ENCODE measurements at regions not wholly inside any gene's neighbourhood (a gene's known extent, or its start where the extent isn't known, plus 50 kb on each side); places are given as distances from the start of the nearest gene placed in this dataset.

- ATAC-seq: no peak
- Mint-ChIP-seq H3K27ac (no peak overlapping the region), H3K4me1 (no peaks in the 10 kb centered on the region), H3K4me3 (no peak overlapping the region), H3K27me3 (no peaks in the 10 kb centered on the region), H3K36me3 (no peaks in the 10 kb centered on the region), H3K9me3 (peaks cover 8% of the 10 kb centered on the region)
Observed at GRCh38 chr2:163011000-163011399, 172.4 kb upstream of the KCNH7 start.

GRCh38 chr2:163008642-163009041 is 170.1 kb upstream of the KCNH7 start:
- H3K27me3 Mint-ChIP-seq: no peaks in the 10 kb centered on the region
- H3K27ac Mint-ChIP-seq: no peak overlapping the region
- no peaks in the 10 kb centered on the region for H3K36me3 Mint-ChIP-seq
- no peak overlapping the region for H3K4me3 Mint-ChIP-seq
- no peaks in the 10 kb centered on the region for H3K9me3 Mint-ChIP-seq
- no peaks in the 10 kb centered on the region for H3K4me1 Mint-ChIP-seq
- ATAC-seq: no peak

GRCh38 chr2:162994718-162995117 is 156.2 kb upstream of the KCNH7 start:
- no peak overlapping the region for H3K4me3 Mint-ChIP-seq
- no peaks in the 10 kb centered on the region for H3K27me3 Mint-ChIP-seq
- ATAC-seq: no peak
- H3K9me3 Mint-ChIP-seq: peaks cover 9% of the 10 kb centered on the region
- no peak overlapping the region for H3K27ac Mint-ChIP-seq
- no peaks in the 10 kb centered on the region for H3K36me3 Mint-ChIP-seq
- H3K4me1 Mint-ChIP-seq: no peaks in the 10 kb centered on the region

DNA sequence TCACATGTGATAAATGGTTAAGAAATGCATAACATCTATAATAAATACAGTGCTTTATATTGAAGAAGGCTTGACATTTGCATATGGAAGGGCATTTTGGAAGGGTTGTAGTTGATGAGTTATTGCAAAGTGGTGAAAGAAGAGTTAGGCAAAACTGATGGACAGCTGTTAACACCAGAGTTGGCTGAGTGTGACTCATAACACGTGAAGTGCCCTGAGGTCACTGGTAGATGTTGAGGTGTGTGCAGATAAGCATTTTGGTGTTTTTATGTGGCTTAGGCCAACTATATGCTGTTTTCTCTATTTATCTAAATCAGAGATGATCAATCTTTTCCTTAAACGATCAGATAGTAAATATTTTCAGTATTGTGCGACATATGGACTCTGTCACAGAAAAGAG is 154.3 kb upstream of the KCNH7 start:
- Mint-ChIP-seq H3K27ac (no peak overlapping the region), H3K9me3 (peaks cover 10% of the 10 kb centered on the region), H3K4me3 (no peak overlapping the region), H3K4me1 (no peaks in the 10 kb centered on the region), H3K27me3 (no peaks in the 10 kb centered on the region), H3K36me3 (no peaks in the 10 kb centered on the region)
- no peak for ATAC-seq

- H3K4me3 Mint-ChIP-seq: no peak overlapping the region
- no peaks in the 10 kb centered on the region for H3K27me3 Mint-ChIP-seq
- no peak for ATAC-seq
- H3K36me3 Mint-ChIP-seq: no peaks in the 10 kb centered on the region
- H3K4me1 Mint-ChIP-seq: no peaks in the 10 kb centered on the region
- H3K27ac Mint-ChIP-seq: no peak overlapping the region
- H3K9me3 Mint-ChIP-seq: peaks cover 6% of the 10 kb centered on the region
Observed at GRCh38 chr2:162989507-162989906, 150.9 kb upstream of the KCNH7 start.

GRCh38 chr2:162974771-162975170 is 136.2 kb upstream of the KCNH7 start:
- ATAC-seq: no peak
- Mint-ChIP-seq H3K4me3 (no peak overlapping the region), H3K9me3 (no peaks in the 10 kb centered on the region), H3K27ac (no peak overlapping the region), H3K27me3 (no peaks in the 10 kb centered on the region), H3K36me3 (no peaks in the 10 kb centered on the region), H3K4me1 (no peaks in the 10 kb centered on the region)

DNA sequence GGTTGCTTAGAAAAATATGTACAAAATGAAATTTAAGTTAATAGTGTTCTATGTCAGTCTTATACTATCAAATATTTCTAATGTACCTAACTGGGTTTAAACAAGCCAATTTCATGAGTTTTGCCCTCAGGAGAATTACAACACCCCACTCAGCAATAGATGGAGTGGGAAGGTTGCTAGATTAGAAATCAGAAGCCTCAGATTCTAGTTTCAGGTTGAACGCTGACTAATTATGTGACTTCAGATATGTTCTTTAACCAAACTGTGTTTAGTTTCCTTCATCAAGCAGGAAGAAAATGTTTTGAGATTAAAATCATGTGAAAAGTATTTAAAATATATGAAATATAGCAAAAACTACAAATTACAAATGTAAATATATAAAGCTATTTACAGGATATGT is 133.8 kb upstream of the KCNH7 start:
- no peaks in the 10 kb centered on the region for H3K9me3 Mint-ChIP-seq
- no peak for ATAC-seq
- no peaks in the 10 kb centered on the region for H3K4me1 Mint-ChIP-seq

GRCh38 chr2:162968306-162968705 is 129.7 kb upstream of the KCNH7 start:
- ATAC-seq: no peak
- Mint-ChIP-seq H3K4me3 (no peak overlapping the region), H3K36me3 (no peaks in the 10 kb centered on the region), H3K27ac (no peak overlapping the region), H3K27me3 (no peaks in the 10 kb centered on the region), H3K9me3 (no peaks in the 10 kb centered on the region), H3K4me1 (no peaks in the 10 kb centered on the region)

More for the DNA sequence above, 133.8 kb upstream of the KCNH7 start:
- H3K36me3 Mint-ChIP-seq: no peaks in the 10 kb centered on the region
- H3K4me3 Mint-ChIP-seq: no peak overlapping the region
- no peaks in the 10 kb centered on the region for H3K27me3 Mint-ChIP-seq
- H3K27ac Mint-ChIP-seq: no peak overlapping the region

DNA sequence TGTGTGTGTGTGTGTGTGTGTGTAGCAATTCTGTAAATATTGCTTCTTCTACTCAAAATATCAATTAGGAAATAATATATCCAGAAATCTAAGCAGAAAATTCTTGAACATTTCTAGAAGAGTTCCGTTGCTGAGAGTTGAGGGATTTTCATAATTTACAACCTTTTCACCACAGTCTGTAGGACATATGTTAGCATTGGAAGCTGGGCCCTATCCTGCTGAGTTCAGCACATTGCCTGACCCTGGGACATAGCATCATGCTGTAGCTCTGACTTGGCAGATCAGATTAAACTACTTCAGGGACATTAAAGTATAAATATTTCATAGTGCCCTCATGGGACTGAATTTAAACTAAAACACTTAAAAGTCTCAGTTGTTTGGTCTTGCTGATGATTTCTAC is 129.2 kb upstream of the KCNH7 start:
- no peak for ATAC-seq
- no peaks in the 10 kb centered on the region for H3K36me3 Mint-ChIP-seq
- H3K27me3 Mint-ChIP-seq: no peaks in the 10 kb centered on the region
- H3K4me1 Mint-ChIP-seq: no peaks in the 10 kb centered on the region
- no peak overlapping the region for H3K4me3 Mint-ChIP-seq
- no peak overlapping the region for H3K27ac Mint-ChIP-seq
- no peaks in the 10 kb centered on the region for H3K9me3 Mint-ChIP-seq

DNA sequence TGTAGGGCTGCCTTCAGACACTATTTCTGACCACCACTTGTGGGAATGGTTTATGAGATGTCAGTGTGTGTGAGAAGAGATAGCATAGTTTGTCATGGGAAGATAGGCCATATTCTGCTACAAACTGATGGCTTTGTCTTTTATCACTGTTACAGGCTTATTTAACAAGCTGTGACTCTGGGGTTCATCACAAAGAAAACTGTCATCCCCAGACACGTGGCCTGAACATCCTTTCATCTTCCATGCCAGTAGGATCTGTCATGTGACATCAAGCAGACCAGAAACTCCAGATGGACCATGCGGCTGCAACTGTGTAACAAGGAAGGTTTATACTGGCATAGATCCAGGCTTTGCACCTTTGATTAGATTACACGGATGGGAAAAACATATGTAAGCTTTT is 128.6 kb upstream of the KCNH7 start:
- ATAC-seq: no peak
- Mint-ChIP-seq H3K27ac (no peak overlapping the region), H3K9me3 (no peaks in the 10 kb centered on the region), H3K27me3 (no peaks in the 10 kb centered on the region), H3K36me3 (no peaks in the 10 kb centered on the region), H3K4me1 (no peaks in the 10 kb centered on the region), H3K4me3 (no peak overlapping the region)

DNA sequence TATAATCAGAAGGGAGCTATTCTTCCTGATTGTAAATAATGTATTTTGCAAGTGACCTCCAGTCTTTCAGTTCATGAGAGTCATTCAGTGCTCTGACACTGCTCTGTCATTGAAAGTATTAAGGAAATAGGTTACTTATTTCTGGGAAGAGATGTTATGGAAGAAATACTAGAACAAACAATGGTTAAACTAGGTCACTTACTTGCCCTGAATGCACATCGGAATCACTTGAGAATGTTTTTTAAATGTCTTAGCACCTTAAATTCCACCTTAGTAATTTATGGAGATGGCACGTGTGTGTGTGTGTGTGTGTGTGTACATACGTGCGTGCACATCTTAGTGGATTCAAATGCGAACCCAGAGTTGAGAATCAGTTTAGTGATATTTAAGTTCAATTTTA is 126.6 kb upstream of the KCNH7 start:
- Mint-ChIP-seq H3K4me3 (no peak overlapping the region), H3K4me1 (no peaks in the 10 kb centered on the region), H3K9me3 (peaks cover 6% of the 10 kb centered on the region), H3K27me3 (no peaks in the 10 kb centered on the region), H3K27ac (no peak overlapping the region), H3K36me3 (no peaks in the 10 kb centered on the region)
- ATAC-seq: no peak

GRCh38 chr2:162964513-162964912 is 125.9 kb upstream of the KCNH7 start:
- Mint-ChIP-seq H3K9me3 (peaks cover 10% of the 10 kb centered on the region), H3K4me1 (no peaks in the 10 kb centered on the region), H3K36me3 (no peaks in the 10 kb centered on the region), H3K27ac (no peak overlapping the region), H3K4me3 (no peak overlapping the region), H3K27me3 (no peaks in the 10 kb centered on the region)
- no peak for ATAC-seq

DNA sequence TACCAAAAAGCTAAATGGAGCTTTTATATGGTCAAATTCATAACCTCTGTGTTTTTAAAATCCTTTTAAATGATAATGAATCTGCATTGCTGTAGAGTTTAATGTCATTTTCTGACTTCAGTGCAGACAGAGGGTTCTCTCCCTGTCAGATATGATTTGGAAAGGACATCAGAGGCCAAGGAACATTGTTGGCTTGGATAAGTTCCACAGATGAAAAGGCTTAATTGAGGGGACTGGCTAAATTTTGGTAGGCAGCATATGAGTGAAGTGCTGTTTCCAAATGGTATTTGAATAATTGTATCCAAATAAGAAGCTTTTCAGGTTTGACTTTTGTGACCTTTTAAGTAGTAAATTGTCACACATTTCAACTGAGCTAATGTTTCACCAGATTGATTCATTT is 124.6 kb upstream of the KCNH7 start:
- Mint-ChIP-seq H3K27ac (no peak overlapping the region), H3K36me3 (no peaks in the 10 kb centered on the region), H3K4me3 (no peak overlapping the region), H3K27me3 (no peaks in the 10 kb centered on the region), H3K4me1 (no peaks in the 10 kb centered on the region), H3K9me3 (peaks cover 14% of the 10 kb centered on the region)
- ATAC-seq: no peak

GRCh38 chr2:162945785-162946184 is 107.2 kb upstream of the KCNH7 start:
- peaks cover 3% of the 10 kb centered on the region for H3K9me3 Mint-ChIP-seq
- ATAC-seq: no peak
- no peaks in the 10 kb centered on the region for H3K27me3 Mint-ChIP-seq
- no peak overlapping the region for H3K4me3 Mint-ChIP-seq
- H3K4me1 Mint-ChIP-seq: no peaks in the 10 kb centered on the region
- H3K27ac Mint-ChIP-seq: no peak overlapping the region
- H3K36me3 Mint-ChIP-seq: no peaks in the 10 kb centered on the region

DNA sequence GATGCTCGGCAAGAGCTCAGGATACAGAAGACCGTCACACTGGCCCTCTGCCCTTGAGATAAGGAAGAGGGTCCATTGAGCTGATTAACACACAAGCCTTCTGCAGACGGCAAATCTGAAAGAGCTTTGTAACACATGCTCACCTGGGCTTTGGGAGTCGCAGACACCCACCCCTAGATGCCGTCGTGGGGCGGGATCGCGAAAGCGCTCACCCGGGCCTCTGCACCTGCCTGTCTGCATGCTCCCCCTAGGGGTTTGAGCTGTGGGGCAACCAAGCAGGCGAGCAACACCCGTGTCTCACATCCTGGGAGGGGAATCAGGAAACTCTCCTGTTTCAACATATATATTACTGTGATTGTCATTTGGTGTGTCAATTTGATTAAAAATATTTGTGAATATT is 99.8 kb upstream of the KCNH7 start:
- no peaks in the 10 kb centered on the region for H3K27me3 Mint-ChIP-seq
- ATAC-seq: no peak
- no peaks in the 10 kb centered on the region for H3K36me3 Mint-ChIP-seq
- H3K4me1 Mint-ChIP-seq: no peaks in the 10 kb centered on the region
- H3K27ac Mint-ChIP-seq: no peak overlapping the region
- no peak overlapping the region for H3K4me3 Mint-ChIP-seq
- peaks cover 4% of the 10 kb centered on the region for H3K9me3 Mint-ChIP-seq

DNA sequence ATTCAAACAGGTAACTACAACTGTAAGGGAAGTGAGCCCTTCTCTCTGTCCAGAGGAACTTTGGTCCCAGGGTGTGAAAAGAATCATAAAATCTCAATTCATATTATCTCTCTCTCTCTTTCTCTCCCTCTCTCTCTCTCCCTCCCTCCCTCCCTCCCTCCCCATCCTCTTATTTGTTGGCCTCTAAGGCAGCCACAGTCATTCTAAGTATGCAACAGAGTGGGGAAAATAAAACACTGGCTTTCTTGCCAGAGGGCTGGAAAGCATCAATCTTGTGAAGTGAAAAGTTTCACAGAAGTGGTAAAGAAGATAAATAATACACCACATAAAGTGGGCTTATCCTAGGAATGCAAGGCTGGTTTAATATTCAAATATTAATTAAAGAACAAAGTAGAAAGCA is 95.6 kb upstream of the KCNH7 start:
- no peak overlapping the region for H3K27ac Mint-ChIP-seq
- no peaks in the 10 kb centered on the region for H3K36me3 Mint-ChIP-seq
- no peak overlapping the region for H3K4me3 Mint-ChIP-seq
- no peaks in the 10 kb centered on the region for H3K4me1 Mint-ChIP-seq
- H3K27me3 Mint-ChIP-seq: no peaks in the 10 kb centered on the region
- peaks cover 6% of the 10 kb centered on the region for H3K9me3 Mint-ChIP-seq
- ATAC-seq: no peak

- no peak for ATAC-seq
- Mint-ChIP-seq H3K27ac (no peak overlapping the region), H3K27me3 (no peaks in the 10 kb centered on the region), H3K9me3 (peaks cover 6% of the 10 kb centered on the region), H3K4me1 (no peaks in the 10 kb centered on the region), H3K36me3 (no peaks in the 10 kb centered on the region), H3K4me3 (no peak overlapping the region)
Observed at GRCh38 chr2:162932416-162932815, 93.8 kb upstream of the KCNH7 start.
